ENCODE measurements at regions not wholly inside any gene's neighbourhood (a gene's known extent, or its start where the extent isn't known, plus 50 kb on each side); places are given as distances from the start of the nearest gene placed in this dataset.

GRCh38 chr12:19584732-19585131 lies 145.4 kb downstream of the AEBP2 start:
- TF ChIP-seq CTCF (IDR thresholded peaks at IDR 0.05; ENCODE audit: low read length), result no peak
- no peak for TF ChIP-seq EZH2 (optimal IDR thresholded peaks at IDR 0.05; ENCODE audit: low read depth, low read length)
- no peak for TF ChIP-seq EZH2phosphoT487 (IDR thresholded peaks at IDR 0.05; ENCODE audit: low read length)
